ENCODE measurements at regions not wholly inside any gene's neighbourhood (a gene's known extent, or its start where the extent isn't known, plus 50 kb on each side); places are given as distances from the start of the nearest gene placed in this dataset.
"Not testable (repeated sequence)": the region's sequence is repeated elsewhere in the genome, so short reads cannot be mapped to it uniquely, and the experiment has no call there.

- not testable (repeated sequence) for DNase-seq
These were observed 271.9 kb upstream of the NRSN1 start for GRCh38 chr6:23854154-23854553.

GRCh38 chr6:23855497-23856116 lies 270.4 kb upstream of the NRSN1 start:
- no peak for DNase-seq

DNA sequence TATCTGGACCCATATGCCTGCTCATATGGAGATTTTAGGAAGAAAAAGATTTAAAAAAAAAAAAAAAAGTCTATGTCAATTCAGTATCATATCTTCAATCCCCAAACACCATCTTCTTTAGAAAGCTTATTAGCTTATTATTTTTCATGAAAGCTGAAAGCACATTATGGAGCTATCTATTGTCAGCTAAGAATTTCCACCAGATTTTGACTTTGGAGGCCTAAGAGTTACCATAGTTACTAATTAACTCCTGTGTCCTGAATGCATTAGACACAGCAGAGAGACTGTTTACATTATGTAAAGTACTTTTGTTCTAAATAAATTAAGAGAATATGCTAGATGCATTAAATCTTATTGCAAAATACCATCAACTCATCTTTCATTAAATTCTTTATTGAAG lies 255.5 kb upstream of the NRSN1 start:
- peak; percentile 34 for DNase-seq

GRCh38 chr6:23873161-23873560 lies 252.9 kb upstream of the NRSN1 start:
- no peak for DNase-seq

DNA sequence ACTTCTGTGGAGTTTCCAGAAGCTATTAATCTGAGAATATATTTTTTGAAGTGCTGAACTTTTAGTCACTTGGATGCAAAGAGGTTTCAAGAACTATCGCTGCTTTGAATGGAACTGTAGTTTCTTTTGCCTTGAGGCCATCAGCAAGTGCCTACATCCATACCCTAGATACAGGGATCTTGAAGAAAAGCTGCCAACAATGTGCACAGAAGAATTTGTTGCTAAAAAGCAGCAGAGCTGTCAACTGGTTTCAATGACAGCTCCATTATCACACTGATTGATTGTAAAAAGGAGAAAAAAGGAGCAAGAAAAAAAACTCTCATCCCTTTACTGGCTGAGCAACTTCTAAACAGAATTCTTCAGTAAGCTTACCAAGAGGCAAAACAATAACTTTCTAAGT lies 251.0 kb upstream of the NRSN1 start:
- DNase-seq = no peak

- DNase-seq = no peak
These were observed 246.2 kb upstream of the NRSN1 start for GRCh38 chr6:23879816-23880215.

DNA sequence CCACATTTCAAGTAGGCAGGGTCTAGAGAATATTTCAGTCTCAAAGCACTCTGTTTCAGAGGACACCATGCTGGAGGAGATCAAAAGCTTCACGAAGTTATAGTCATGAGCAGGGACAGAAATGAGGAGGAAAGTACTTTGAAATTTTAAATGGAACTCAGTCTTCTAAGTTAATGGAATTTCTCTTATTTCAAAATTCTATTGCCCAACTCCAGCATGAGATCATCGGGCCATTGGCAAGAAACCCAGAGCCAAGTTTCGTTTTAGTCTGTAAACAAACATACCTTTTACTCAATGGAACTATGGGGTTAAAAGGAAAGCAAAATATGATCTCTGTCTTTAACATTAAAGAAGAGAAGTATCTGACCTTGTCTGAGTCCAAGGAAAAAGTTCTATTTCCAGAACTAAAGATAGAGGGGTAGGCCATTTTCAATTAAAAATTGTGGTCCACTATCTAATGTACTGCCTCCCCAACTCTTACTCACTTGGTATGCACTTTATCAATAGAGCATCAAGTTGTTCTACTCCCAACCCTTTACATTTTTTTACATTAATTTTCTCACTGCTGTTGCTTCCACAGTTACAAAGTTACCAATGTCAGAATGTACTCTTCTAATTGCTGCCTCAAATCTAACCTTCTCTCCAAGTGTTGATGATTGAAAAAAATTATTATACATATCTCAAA lies 235.3 kb upstream of the NRSN1 start:
- DNase-seq = no peak

DNA sequence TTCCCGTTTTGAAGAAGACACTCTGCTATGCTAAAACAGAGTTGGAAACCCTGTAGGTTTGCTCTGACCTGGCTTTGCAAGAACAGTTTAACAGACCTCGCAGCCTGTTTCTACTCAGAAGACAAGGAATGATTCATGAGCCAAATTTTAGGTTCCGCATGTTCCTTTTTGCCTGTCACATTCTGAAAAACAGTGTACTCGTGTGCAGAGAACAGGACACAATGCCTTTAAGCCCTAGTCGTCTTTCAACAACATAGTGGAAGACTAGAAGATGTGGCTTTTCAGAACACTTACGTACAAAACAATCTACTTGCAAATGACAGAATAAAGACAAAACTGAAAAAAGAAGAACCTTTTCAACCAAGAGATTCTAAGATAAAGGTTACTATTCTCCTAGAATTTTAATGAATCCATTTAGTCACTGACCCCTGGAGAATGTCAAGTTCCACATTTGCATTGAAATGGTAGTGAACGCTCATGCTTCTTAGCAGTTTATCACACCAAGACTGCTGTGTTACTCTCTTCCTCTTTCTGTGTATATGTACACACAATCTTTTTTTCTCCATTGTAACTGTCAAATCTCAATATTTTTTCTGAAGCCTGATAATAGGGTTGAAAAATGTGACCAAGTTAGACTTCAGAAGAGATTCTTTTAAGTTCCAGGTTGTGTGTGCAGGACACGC lies 220.7 kb upstream of the NRSN1 start:
- DNase-seq = no peak

DNA sequence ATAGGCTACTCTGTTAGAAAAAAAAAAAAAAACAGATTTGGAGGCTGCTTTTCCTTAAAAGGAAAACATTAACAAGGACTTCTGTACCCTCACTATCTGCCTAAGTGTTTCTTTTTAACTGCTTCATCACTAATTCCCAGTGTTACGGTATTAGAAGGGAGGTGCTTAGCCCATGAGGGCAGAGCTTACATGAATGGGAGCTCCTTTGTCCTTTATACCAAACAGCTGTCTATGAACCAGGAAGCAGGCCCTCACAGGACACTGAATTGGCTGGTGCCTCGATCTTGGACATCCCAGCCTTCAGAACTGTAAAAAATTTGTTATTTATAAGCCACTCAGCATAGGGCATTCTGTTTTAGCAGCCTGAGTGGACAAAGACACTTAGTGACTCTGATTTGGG lies 215.6 kb upstream of the NRSN1 start:
- DNase-seq = no peak

DNA sequence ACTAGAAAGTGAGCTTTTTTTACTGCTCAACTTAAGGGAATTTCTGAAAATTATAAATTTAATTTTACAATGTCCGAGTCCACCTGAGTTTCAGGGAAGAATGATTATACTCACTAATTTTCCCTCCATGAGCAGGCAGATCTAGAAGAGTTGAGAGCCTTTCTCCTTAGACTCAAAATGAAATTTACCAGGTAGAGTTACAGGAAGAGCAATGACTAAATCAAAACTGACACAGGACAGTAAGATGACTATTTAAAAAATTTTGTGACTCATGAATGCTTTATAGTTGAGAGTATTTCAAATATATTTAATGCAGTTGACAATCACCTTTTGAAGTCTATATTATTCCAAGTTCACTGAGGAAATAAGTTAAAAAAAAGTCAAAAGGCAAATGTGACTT lies 198.1 kb upstream of the NRSN1 start:
- no peak for DNase-seq

- no peak for DNase-seq
These were observed 196.8 kb upstream of the NRSN1 start for GRCh38 chr6:23929201-23929600.

- no peak for DNase-seq
These were observed 185.5 kb upstream of the NRSN1 start for GRCh38 chr6:23940466-23940865.

GRCh38 chr6:23951691-23952090 lies 174.3 kb upstream of the NRSN1 start:
- DNase-seq = no peak

- DNase-seq = no peak
These were observed 173.8 kb upstream of the NRSN1 start for GRCh38 chr6:23952245-23952644.

DNA sequence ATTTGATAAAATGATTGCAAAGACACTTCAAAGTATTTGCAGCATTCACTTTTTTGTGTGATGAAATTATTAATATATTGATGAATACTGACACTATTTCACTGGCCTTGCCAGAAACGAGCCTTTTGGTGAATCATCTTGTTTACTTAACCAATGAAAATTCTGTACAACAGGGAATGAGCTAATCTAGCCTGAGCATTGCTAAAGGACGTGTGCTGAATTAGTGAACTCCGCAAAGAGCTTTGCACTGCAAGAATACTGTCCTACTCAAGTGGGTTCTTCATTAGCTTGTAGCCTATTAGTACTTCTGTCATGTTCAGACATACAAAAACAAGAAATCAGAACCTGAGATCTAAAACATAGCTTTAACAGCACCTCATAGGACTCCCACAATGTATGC lies 172.0 kb upstream of the NRSN1 start:
- DNase-seq = no peak

GRCh38 chr6:23957017-23957416 lies 169.0 kb upstream of the NRSN1 start:
- DNase-seq = no peak

DNA sequence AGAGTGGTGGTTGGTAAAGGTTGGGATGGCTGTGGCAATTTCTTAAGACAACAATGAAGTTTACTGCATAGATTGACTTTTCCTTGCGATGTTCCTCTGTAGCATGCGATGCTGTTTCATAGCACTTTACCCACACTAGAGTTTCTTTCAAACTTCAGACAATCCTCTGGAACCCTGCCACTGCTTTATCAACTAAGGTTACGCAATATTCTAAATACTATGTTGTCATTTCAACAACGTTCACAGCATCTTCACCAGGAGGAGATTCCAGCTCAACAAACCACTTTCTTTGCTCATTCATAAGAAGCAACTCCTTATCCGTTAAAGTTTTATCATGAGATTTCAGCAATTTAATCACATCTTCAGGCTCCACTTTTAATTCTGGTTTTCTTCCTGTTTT lies 161.2 kb upstream of the NRSN1 start:
- DNase-seq = no peak

DNA sequence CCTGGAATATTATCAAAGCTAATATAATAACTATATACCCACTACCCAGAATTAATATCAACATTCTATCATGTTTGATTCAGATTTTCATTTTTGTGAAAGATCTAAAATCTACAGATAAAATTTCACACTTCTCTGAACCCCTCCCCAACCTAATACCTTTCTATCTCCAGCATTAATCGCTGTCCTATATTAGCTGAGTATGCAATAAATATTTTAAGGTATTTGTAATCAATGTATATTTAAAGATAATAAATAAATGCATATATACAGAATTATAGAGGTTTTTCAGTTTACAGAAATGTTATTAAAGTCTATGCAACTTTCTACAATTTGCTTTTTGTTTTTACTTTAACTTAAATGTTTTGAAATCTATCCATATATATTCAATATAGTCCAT lies 156.7 kb upstream of the NRSN1 start:
- no peak for DNase-seq

DNA sequence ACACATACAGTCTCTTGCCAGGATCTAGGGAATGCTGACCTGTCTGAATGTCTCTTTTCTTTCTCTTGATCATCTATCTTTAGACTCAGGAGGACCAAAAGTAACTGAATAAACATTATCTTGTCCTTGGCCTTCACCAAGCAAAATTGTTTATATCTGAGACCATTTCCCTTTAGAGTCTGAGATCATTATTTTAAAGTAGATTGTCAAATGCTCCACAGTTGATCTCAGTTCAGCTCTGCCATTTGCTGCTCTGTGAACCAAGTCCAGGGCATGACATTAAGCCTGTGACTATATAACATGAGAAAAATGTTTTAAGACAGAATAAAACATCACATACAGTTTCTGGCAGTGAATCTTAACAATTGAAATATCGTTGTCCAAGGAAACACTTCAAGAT lies 148.3 kb upstream of the NRSN1 start:
- no peak for DNase-seq

DNA sequence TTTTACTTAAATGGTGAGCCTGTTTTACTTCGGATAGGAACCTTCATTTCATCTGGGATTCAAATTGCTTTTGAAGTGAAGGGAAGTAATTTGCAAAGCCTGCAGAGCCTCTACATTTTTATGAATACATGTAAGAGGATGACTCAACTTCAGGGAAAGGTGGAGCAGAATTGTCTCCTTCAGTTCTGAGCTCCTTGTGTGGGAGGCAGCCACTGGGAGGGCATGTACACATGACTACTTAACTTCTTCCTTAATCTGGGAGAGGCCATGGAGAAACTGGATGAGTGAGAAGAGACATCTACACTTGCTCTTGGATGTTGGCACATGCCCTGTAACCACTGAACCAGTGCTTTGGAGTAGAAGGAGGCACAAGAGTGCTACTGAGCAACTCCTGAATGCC lies 145.1 kb upstream of the NRSN1 start:
- DNase-seq = no peak

GRCh38 chr6:23981923-23982322 lies 144.1 kb upstream of the NRSN1 start:
- no peak for DNase-seq

GRCh38 chr6:23983735-23984134 lies 142.3 kb upstream of the NRSN1 start:
- no peak for DNase-seq

DNA sequence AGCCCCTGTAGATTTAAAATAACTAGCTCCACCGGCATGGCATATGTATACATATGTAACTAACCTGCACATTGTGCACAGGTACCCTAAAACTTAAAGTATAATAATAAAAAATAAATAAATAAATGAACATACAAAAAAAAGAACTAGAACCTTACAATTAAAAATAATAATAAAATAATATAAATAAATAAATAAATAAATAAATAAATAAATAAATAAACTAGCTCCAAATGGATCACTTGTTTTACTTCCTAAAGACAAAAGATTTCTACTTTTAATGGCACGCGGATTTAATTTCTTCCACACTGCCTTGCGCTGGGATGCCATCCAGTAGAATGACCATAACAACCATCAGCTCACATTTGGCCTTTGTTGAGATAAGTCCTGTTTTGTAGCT lies 141.0 kb upstream of the NRSN1 start:
- DNase-seq = no peak

GRCh38 chr6:23989885-23990533 lies 136.0 kb upstream of the NRSN1 start:
- DNase-seq = peak; percentile 81
